Ishikawa (cell line): ENCODE measurements at regions not wholly inside any gene's neighbourhood (a gene's known extent, or its start where the extent isn't known, plus 50 kb on each side); places are given as distances from the start of the nearest gene placed in this dataset.

ENCODE experiments used
- CEBPB ChIP-seq: IDR thresholded peaks from 2 replicates; pipeline ENCODE4 v1.6.1; 2012
- CREB1 ChIP-seq: IDR thresholded peaks from 2 replicates; pipeline ENCODE4 v1.6.1; 2012; ENCODE audit warnings: low read depth
- EGR1 ChIP-seq: IDR thresholded peaks from 2 replicates; pipeline ENCODE4 v1.6.1; 2012
- EP300 ChIP-seq: IDR thresholded peaks from 2 replicates; pipeline ENCODE4 v1.6.1; 2012; ENCODE audit warnings: borderline replicate concordance
- FOXM1 ChIP-seq: IDR thresholded peaks from 2 replicates; pipeline ENCODE4 v1.6.1; 2012; ENCODE audit warnings: low read depth, borderline replicate concordance
- NFIC ChIP-seq: IDR thresholded peaks from 2 replicates; pipeline ENCODE4 v1.6.1; 2012
- RAD21 ChIP-seq: IDR thresholded peaks from 2 replicates; pipeline ENCODE4 v1.6.1; 2012; ENCODE audit warnings: low read depth
- TAF1 ChIP-seq: IDR thresholded peaks from 2 replicates; pipeline ENCODE4 v1.6.1; 2012; ENCODE audit warnings: low read depth, mild to moderate bottlenecking
- TCF12 ChIP-seq: IDR thresholded peaks from 2 replicates; pipeline ENCODE4 v1.6.1; 2012; ENCODE audit warnings: low read depth
- TEAD4 ChIP-seq: IDR thresholded peaks from 2 replicates; pipeline ENCODE4 v1.6.1; 2012
- YY1 ChIP-seq: IDR thresholded peaks from 2 replicates; pipeline ENCODE4 v1.6.1; 2012; ENCODE audit warnings: low read depth
- ZBTB7A ChIP-seq: IDR thresholded peaks from 2 replicates; pipeline ENCODE4 v1.6.1; 2012; ENCODE audit warnings: low read depth
- TF ChIP-seq, protein P1 (sequence below): IDR thresholded peaks from 2 replicates; pipeline ENCODE4 v1.6.1; 2012; ENCODE audit warnings: low read depth, mild to moderate bottlenecking
- TF ChIP-seq, protein P2 (sequence below): IDR thresholded peaks from 2 replicates; pipeline ENCODE4 v1.6.1; 2012
- TF ChIP-seq, protein P3 (sequence below): IDR thresholded peaks from 2 replicates; pipeline ENCODE4 v1.6.1; 2012

DNA sequence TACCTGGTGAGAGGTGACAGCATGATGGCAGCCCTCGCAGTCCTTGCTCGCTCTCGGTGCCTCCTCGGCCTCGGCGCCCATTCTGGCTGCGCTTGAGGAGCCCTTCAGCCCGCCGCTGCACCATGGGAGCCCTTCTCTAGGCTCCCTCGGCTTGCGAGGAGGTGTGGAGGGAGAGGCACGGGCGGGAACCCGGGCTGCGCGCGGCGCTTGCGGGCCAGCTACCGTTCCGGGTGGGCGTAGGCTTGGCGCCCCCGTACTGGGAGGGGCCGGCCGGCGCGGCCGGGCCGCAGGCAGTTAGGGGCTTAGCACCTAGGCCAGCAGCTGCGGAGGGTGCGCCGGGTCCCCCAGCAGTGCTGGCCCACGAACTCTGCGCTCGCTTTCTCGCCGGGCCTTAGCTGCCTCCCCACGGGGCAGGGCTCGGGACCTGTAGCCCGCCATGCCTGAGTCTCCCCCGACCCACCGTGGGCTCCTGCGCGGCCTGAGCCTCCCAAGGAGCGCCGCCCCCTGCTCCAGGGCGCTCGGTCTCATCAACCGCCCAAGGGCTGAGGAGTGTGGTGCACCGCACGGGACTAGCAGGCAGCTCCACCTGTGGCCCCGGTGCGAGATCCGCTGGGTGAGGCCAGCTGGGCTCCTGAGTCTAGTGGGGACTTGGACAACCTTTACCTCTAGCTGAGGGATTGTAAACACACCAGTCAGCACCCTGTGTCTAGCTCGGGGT is 1624.3 kb downstream of the SLITRK1 start:
- TF ChIP-seq FOXM1, result no peak
- TF ChIP-seq, protein P1, sequence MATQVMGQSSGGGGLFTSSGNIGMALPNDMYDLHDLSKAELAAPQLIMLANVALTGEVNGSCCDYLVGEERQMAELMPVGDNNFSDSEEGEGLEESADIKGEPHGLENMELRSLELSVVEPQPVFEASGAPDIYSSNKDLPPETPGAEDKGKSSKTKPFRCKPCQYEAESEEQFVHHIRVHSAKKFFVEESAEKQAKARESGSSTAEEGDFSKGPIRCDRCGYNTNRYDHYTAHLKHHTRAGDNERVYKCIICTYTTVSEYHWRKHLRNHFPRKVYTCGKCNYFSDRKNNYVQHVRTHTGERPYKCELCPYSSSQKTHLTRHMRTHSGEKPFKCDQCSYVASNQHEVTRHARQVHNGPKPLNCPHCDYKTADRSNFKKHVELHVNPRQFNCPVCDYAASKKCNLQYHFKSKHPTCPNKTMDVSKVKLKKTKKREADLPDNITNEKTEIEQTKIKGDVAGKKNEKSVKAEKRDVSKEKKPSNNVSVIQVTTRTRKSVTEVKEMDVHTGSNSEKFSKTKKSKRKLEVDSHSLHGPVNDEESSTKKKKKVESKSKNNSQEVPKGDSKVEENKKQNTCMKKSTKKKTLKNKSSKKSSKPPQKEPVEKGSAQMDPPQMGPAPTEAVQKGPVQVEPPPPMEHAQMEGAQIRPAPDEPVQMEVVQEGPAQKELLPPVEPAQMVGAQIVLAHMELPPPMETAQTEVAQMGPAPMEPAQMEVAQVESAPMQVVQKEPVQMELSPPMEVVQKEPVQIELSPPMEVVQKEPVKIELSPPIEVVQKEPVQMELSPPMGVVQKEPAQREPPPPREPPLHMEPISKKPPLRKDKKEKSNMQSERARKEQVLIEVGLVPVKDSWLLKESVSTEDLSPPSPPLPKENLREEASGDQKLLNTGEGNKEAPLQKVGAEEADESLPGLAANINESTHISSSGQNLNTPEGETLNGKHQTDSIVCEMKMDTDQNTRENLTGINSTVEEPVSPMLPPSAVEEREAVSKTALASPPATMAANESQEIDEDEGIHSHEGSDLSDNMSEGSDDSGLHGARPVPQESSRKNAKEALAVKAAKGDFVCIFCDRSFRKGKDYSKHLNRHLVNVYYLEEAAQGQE, result no peak

DNA sequence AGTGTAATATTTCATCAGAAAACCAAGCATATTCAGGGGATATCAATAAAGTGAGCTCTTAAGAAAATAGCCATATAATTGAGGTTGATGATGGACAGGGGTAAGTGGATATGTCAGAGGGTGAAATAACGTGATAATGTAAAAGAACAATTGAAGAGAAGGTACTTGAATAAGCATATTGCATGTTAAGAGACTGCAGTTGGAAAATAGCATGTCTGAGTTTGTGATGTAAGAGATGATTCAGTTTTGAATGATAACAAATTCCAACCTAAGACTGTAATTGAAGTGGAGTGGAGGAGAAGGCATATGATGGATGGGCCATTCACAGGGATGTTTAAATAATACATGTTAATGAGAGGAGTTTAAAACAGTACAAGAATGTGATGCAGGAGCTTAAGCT is 1633.5 kb downstream of the SLITRK1 start:
- TF ChIP-seq TEAD4, result no peak
- TF ChIP-seq CREB1, result no peak
- TF ChIP-seq EP300, result no peak
- TF ChIP-seq EGR1, result no peak
- no peak for TF ChIP-seq ZBTB7A
- no peak for TF ChIP-seq TAF1
- TF ChIP-seq, protein P2, sequence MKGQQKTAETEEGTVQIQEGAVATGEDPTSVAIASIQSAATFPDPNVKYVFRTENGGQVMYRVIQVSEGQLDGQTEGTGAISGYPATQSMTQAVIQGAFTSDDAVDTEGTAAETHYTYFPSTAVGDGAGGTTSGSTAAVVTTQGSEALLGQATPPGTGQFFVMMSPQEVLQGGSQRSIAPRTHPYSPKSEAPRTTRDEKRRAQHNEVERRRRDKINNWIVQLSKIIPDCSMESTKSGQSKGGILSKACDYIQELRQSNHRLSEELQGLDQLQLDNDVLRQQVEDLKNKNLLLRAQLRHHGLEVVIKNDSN, result no peak
- no peak for TF ChIP-seq TCF12
- TF ChIP-seq, protein P3, sequence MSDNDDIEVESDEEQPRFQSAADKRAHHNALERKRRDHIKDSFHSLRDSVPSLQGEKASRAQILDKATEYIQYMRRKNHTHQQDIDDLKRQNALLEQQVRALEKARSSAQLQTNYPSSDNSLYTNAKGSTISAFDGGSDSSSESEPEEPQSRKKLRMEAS, result no peak
- no peak for TF ChIP-seq YY1
- no peak for TF ChIP-seq FOXM1

DNA sequence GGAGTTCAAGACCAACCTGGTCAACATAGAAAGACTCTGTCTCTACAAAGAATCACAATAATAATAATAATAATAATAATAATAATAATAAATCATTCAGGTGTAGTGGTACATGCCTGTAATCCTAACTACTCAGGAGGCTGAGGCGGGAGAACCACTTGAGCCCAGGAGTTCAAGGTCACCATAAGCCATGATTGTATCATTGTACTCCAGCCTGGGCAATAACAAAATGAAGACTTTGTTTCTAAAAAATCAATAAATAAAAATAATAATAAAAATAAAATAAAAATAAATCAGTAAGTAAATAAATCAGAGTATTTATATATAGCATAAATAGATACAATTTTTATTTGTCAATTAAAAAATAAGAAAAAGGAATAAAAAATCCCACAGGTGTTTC is 1636.4 kb downstream of the SLITRK1 start:
- TF ChIP-seq, protein P1, result no peak
- no peak for TF ChIP-seq CEBPB
- TF ChIP-seq TCF12, result no peak
- no peak for TF ChIP-seq TEAD4
- TF ChIP-seq YY1, result no peak
- no peak for TF ChIP-seq EP300
- no peak for TF ChIP-seq FOXM1
- TF ChIP-seq, protein P3, result no peak
- no peak for TF ChIP-seq ZBTB7A

DNA sequence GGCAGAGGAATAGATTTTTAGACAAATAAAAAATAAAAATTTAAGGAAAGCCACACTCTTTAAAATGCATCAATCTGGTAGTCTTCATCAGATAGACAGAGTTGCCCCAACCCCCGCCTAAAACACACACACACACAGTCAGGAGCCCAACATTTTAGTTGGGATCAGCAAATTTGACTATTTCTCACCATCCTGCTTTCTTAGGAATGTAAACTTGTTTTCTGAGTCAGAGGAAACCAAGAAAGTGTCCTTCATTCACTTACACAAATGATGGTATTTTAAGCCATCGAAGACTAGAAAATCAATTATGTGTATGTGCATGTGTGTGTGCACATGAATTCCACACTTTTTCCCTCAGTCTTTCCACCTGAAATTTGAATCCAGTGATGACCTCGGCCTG is 1657.5 kb downstream of the SLITRK1 start:
- TF ChIP-seq CEBPB, result no peak
- no peak for TF ChIP-seq EGR1
- TF ChIP-seq, protein P2, result no peak
- TF ChIP-seq, protein P3, result no peak
- no peak for TF ChIP-seq ZBTB7A
- no peak for TF ChIP-seq CREB1
- no peak for TF ChIP-seq TEAD4
- no peak for TF ChIP-seq NFIC
- no peak for TF ChIP-seq EP300
- no peak for TF ChIP-seq TAF1
- TF ChIP-seq YY1, result no peak
- no peak for TF ChIP-seq FOXM1
- no peak for TF ChIP-seq RAD21
- TF ChIP-seq, protein P1, result no peak
- TF ChIP-seq TCF12, result no peak
